Vagina (tissue), 2 donors: ENCODE measurements at regions not wholly inside any gene's neighbourhood (a gene's known extent, or its start where the extent isn't known, plus 50 kb on each side); places are given as distances from the start of the nearest gene placed in this dataset.

Experiments used
- CTCF ChIP-seq, 3 experiments: fragments of 450-650 bp in 2 of 3; fragments of 200-600 bp in 1 of 3; sonication (generic) in 1 of 3; IDR thresholded peaks; one replicate each; pipeline ENCODE4 v1.5.1; 2017 to 2019; ENCODE audit warnings: antibody characterized with exemption in 3 of 3, mild to moderate bottlenecking in 2 of 3, moderate library complexity in 2 of 3
- POLR2A ChIP-seq, 2 donors: fragments of 450-650 bp; IDR thresholded peaks; one replicate each; pipeline ENCODE4 v1.6.1; 2017; ENCODE audit warnings: antibody characterized with exemption in 2 of 2, mild to moderate bottlenecking in 2 of 2, moderate library complexity in 2 of 2
- POLR2AphosphoS5 ChIP-seq, 2 donors: sonication (generic); formaldehyde crosslinking; IDR thresholded peaks; one replicate each; pipeline ENCODE4 v1.9.0; 2017; ENCODE audit warnings: antibody characterized with exemption in 2 of 2, mild to moderate bottlenecking in 2 of 2, low read depth in 1 of 2; ENCODE audit not compliant: insufficient read depth in 1 of 2

- TF ChIP-seq CTCF (IDR thresholded peaks at IDR 0.05) (no peak), POLR2AphosphoS5 (IDR thresholded peaks at IDR 0.05; ENCODE audit: insufficient read depth in 1 of 2, low read depth in 1 of 2) (no peak), POLR2A (IDR thresholded peaks at IDR 0.05) (no peak)
Measured at GRCh38 chr7:94237417-94237816, 157.3 kb upstream of the COL1A2 start.
